ENCODE measurements at regions not wholly inside any gene's neighbourhood (a gene's known extent, or its start where the extent isn't known, plus 50 kb on each side); places are given as distances from the start of the nearest gene placed in this dataset.

GRCh38 chr2:18123577-18123976, 245.1 kb downstream of the KCNS3 start:
- no peak for TF ChIP-seq EZH2 (IDR thresholded peaks at IDR 0.05; ENCODE audit: borderline replicate concordance, insufficient read depth, low read depth, low read length, poor library complexity, severe bottlenecking)
- TF ChIP-seq CTCF (IDR thresholded peaks at IDR 0.05) = no peak

Data from B cell (primary cell).